Vagina (tissue), 2 donors: ENCODE measurements at regions not wholly inside any gene's neighbourhood (a gene's known extent, or its start where the extent isn't known, plus 50 kb on each side); places are given as distances from the start of the nearest gene placed in this dataset.
"Not testable (repeated sequence)": the region's sequence is repeated elsewhere in the genome, so short reads cannot be mapped to it uniquely, and the experiment has no call there.

ENCODE experiments used
- DNase-seq, 2 donors: peaks; one replicate each; pipeline ENCODE4 v3.0.0-alpha.2; 2017; ENCODE audit errors: extremely low spot score in 2 of 2
- H3K27ac ChIP-seq: fragments of 200-600 bp; sonication (generic); one replicate; pipeline ENCODE4 v1.5.1; 2019
- H3K27me3 ChIP-seq: fragments of 200-600 bp; sonication (generic); one replicate; pipeline ENCODE4 v1.5.1; 2019
- H3K36me3 ChIP-seq, 2 donors: fragments of 200-600 bp; sonication (generic); one replicate each; pipeline ENCODE4 v1.5.1; 2017 to 2019
- H3K4me1 ChIP-seq: fragments of 200-600 bp; sonication (generic); one replicate; pipeline ENCODE4 v1.5.1; 2019
- H3K4me3 ChIP-seq, 2 donors: fragments of 200-600 bp; sonication (generic); 1 replicate in 1 of 2; 2 replicates in 1 of 2; pipeline ENCODE4 v1.5.1; 2016 to 2019
- H3K9me3 ChIP-seq: fragments of 200-600 bp; sonication (generic); one replicate; pipeline ENCODE4 v1.5.1; 2019
- CTCF ChIP-seq, 3 experiments: fragments of 450-650 bp in 2 of 3; fragments of 200-600 bp in 1 of 3; sonication (generic) in 1 of 3; IDR thresholded peaks; one replicate each; pipeline ENCODE4 v1.5.1; 2017 to 2019; ENCODE audit warnings: antibody characterized with exemption in 3 of 3, mild to moderate bottlenecking in 2 of 3, moderate library complexity in 2 of 3
- POLR2A ChIP-seq, 2 donors: fragments of 450-650 bp; IDR thresholded peaks; one replicate each; pipeline ENCODE4 v1.6.1; 2017; ENCODE audit warnings: antibody characterized with exemption in 2 of 2, mild to moderate bottlenecking in 2 of 2, moderate library complexity in 2 of 2
- POLR2AphosphoS5 ChIP-seq, 2 donors: sonication (generic); formaldehyde crosslinking; IDR thresholded peaks; one replicate each; pipeline ENCODE4 v1.9.0; 2017; ENCODE audit warnings: antibody characterized with exemption in 2 of 2, mild to moderate bottlenecking in 2 of 2, low read depth in 1 of 2; ENCODE audit not compliant: insufficient read depth in 1 of 2
- intact Hi-C: fragments of 100-400 bp; cut with DNase I; formaldehyde crosslinking; loops from one replicate; pipeline ENCODE4 v1.15.1; 2023

- H3K9me3 ChIP-seq: no peaks in the 10 kb centered on the region
- no peaks in the 10 kb centered on the region for H3K36me3 ChIP-seq
- DNase-seq: no peak
- intact Hi-C loops: no loop called here
- no peak overlapping the region for H3K27ac ChIP-seq
- H3K4me1 ChIP-seq: peaks cover 11% of the 10 kb centered on the region
- no peaks in the 10 kb centered on the region for H3K27me3 ChIP-seq
- H3K4me3 ChIP-seq: no peak overlapping the region
- TF ChIP-seq POLR2A (IDR thresholded peaks at IDR 0.05): no peak
- TF ChIP-seq POLR2AphosphoS5 (IDR thresholded peaks at IDR 0.05; ENCODE audit: insufficient read depth in 1 of 2, low read depth in 1 of 2): no peak
- TF ChIP-seq CTCF (IDR thresholded peaks at IDR 0.05): no peak
These were observed 182.6 kb upstream of the FZD8 start for GRCh38 chr10:35824704-35825103.

GRCh38 chr10:35822316-35822715 lies 180.2 kb upstream of the FZD8 start:
- no peak for DNase-seq
- Histone ChIP-seq H3K9me3 (no peaks in the 10 kb centered on the region), H3K27ac (no peak overlapping the region), H3K4me3 (no peak overlapping the region), H3K36me3 (no peaks in the 10 kb centered on the region), H3K4me1 (peaks cover 11% of the 10 kb centered on the region), H3K27me3 (no peaks in the 10 kb centered on the region)
- intact Hi-C loops: no loop called here
- TF ChIP-seq POLR2A (IDR thresholded peaks at IDR 0.05): no peak
- TF ChIP-seq CTCF (IDR thresholded peaks at IDR 0.05): no peak
- no peak for TF ChIP-seq POLR2AphosphoS5 (IDR thresholded peaks at IDR 0.05; ENCODE audit: insufficient read depth in 1 of 2, low read depth in 1 of 2)

- Histone ChIP-seq H3K36me3 (no peaks in the 10 kb centered on the region), H3K27ac (no peak overlapping the region), H3K27me3 (no peaks in the 10 kb centered on the region), H3K4me3 (no peak overlapping the region), H3K9me3 (no peaks in the 10 kb centered on the region), H3K4me1 (peaks cover 11% of the 10 kb centered on the region)
- TF ChIP-seq POLR2AphosphoS5 (IDR thresholded peaks at IDR 0.05; ENCODE audit: insufficient read depth in 1 of 2, low read depth in 1 of 2): no peak
- no peak for TF ChIP-seq CTCF (IDR thresholded peaks at IDR 0.05)
- no peak for TF ChIP-seq POLR2A (IDR thresholded peaks at IDR 0.05)
- DNase-seq: no peak
- intact Hi-C loops: no loop called here
These were observed 179.3 kb upstream of the FZD8 start for GRCh38 chr10:35821339-35821911.

- no peaks in the 10 kb centered on the region for H3K36me3 ChIP-seq
- intact Hi-C loops: no loop called here
- no peak overlapping the region for H3K27ac ChIP-seq
- H3K9me3 ChIP-seq: no peaks in the 10 kb centered on the region
- H3K4me3 ChIP-seq: no peak overlapping the region
- H3K4me1 ChIP-seq: peaks cover 11% of the 10 kb centered on the region
- H3K27me3 ChIP-seq: no peaks in the 10 kb centered on the region
- no peak for DNase-seq
- TF ChIP-seq CTCF (IDR thresholded peaks at IDR 0.05) (no peak), POLR2AphosphoS5 (IDR thresholded peaks at IDR 0.05; ENCODE audit: insufficient read depth in 1 of 2, low read depth in 1 of 2) (no peak), POLR2A (IDR thresholded peaks at IDR 0.05) (no peak)
These were observed 177.6 kb upstream of the FZD8 start for GRCh38 chr10:35819736-35820135.

- H3K36me3 ChIP-seq: no peaks in the 10 kb centered on the region
- no peak for DNase-seq
- H3K27me3 ChIP-seq: no peaks in the 10 kb centered on the region
- H3K4me1 ChIP-seq: peaks cover 11% of the 10 kb centered on the region
- TF ChIP-seq POLR2A (IDR thresholded peaks at IDR 0.05) (no peak), CTCF (IDR thresholded peaks at IDR 0.05) (no peak), POLR2AphosphoS5 (IDR thresholded peaks at IDR 0.05; ENCODE audit: insufficient read depth in 1 of 2, low read depth in 1 of 2) (no peak)
- no peak overlapping the region for H3K4me3 ChIP-seq
- intact Hi-C loops: no loop called here
- no peaks in the 10 kb centered on the region for H3K9me3 ChIP-seq
- no peak overlapping the region for H3K27ac ChIP-seq
These were observed 176.9 kb upstream of the FZD8 start for GRCh38 chr10:35819011-35819410.

GRCh38 chr10:35817109-35817508 lies 175.0 kb upstream of the FZD8 start:
- H3K27ac ChIP-seq, H3K4me3 ChIP-seq, H3K27me3 ChIP-seq, H3K36me3 ChIP-seq, H3K9me3 ChIP-seq, H3K4me1 ChIP-seq, intact Hi-C loops, DNase-seq: not testable (repeated sequence)
